ENCODE measurements at regions not wholly inside any gene's neighbourhood (a gene's known extent, or its start where the extent isn't known, plus 50 kb on each side); places are given as distances from the start of the nearest gene placed in this dataset.
"Not testable (repeated sequence)": the region's sequence is repeated elsewhere in the genome, so short reads cannot be mapped to it uniquely, and the experiment has no call there.

DNA sequence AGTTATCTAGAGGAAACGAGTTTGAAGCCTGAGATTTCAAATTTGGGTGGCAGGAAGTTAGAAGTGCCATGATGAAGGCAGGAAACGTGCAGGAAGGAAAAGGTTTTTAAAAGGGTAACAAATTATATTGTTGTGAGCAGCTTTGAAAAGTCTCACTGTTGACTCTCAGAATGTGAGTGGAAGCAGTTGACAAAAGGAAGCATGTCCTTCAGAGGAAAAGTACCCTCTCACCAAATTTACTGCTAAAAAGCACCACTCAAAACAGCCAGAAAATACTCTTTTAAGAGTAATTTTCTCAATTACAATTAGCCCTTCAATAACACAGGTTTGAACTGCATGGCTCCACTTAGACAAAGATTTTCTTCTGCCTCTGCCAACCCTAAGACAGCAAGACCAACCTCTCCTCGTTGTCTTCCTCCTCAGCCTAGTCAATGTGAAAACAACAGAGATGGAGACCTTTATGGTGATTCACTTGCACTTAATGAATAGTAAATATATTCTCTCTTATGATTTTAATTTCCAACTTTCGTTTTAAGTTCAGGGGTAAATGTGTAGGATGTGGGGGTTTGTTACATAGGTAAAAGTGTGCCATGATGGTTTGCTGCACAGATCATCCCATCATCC, 117.1 kb upstream of the LIPC start:
- ATAC-seq (no peak), DNase-seq (ENCODE audit: low spot score) (no peak)
- intact Hi-C loops (cut with DNase I): no loop called here

DNA sequence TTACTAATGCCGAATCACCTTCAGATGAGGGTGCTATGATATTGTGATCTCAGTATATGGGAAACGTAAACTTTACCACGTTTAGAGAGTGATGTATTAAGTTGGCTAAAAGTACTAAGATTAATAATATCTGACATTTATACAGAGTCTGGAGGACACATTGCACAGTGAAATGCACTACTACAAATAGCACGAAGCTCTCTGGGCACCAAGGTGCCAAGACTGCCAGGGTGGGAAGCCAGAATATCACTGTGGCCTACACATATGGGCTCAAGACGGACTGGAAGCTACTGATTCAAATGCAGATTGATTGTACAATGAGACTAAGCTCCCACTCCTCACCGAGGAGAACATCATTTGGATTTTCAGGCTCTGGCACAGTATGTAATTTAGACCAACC, 113.3 kb upstream of the LIPC start:
- intact Hi-C loops (cut with DNase I): no loop called here

GRCh38 chr15:58321034-58321433, 110.8 kb upstream of the LIPC start:
- DNase-seq (ENCODE audit: low spot score) (no peak), ATAC-seq (no peak)
- intact Hi-C loops (cut with DNase I): no loop called here

More for the DNA sequence above, 113.3 kb upstream of the LIPC start:
- ATAC-seq (no peak), DNase-seq (ENCODE audit: low spot score) (no peak)

- DNase-seq (ENCODE audit: low spot score) (no peak), ATAC-seq (peak; percentile 45)
- intact Hi-C loops (cut with DNase I): no loop called here
Observed at GRCh38 chr15:58322253-58322652, 109.5 kb upstream of the LIPC start.

DNA sequence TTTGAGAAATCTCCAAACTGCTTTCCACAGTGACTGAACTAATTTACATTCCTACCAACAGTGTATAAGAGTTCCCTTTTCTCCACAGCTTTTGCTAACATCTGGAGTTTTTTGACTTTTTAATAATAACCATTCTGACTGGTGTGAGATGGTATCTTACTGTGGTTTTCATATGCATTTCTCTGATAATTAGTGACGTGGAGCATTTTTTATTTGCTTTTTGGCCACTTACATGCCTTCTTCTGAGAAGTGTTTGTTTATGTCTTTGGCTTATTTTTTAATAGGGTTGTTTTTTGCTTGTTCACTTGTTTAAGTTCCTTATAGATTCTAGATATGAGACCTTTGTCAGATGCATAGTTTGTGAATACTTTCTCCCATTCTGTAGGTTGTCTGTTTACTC, 108.5 kb upstream of the LIPC start:
- intact Hi-C loops (cut with DNase I); ATAC-seq; DNase-seq (ENCODE audit: low spot score): not testable (repeated sequence)

DNA sequence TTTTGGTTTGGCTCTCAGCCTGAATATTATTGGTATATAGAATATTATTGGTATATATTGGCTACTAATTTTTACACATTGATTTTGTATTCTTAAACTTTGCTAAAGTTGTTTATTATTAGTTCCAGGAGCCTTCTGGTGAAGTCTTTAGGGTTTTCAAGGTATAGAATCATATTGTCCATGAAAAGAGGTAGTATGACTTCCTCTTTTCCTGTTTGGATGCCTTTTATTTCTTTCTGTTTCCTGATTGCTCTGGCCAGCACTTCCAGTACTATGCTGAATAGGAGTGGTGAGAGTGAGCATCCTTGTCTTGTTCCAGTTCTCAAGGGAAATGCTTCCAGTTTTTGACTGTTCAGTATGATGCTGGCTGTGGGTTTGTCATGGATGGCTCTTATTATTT, 107.3 kb upstream of the LIPC start:
- ATAC-seq (no peak), DNase-seq (ENCODE audit: low spot score) (no peak)
- intact Hi-C loops (cut with DNase I): no loop called here

DNA sequence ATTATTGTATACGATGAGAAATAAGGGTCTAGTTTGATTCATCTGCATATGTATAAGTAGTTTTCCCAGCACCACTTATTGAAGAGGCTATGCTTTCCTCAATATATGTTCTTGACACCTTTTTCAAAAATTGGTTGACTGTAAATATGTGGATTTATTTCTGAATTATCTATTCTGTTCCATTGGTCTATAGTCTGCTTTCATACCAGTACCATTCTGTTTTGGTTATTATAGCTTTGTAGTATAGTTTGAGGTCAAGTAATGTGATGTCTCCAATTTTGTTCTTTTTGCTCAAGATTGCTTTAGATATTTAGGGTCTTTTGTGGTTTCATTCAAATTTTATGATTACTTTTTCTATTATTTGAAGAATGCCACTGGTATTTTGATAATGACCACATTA, 103.8 kb upstream of the LIPC start:
- ATAC-seq (no peak), DNase-seq (ENCODE audit: low spot score) (no peak)
- intact Hi-C loops (cut with DNase I): no loop called here

- intact Hi-C loops (cut with DNase I): no loop called here
- no peak for ATAC-seq
Observed at GRCh38 chr15:58329211-58329610, 102.6 kb upstream of the LIPC start.

DNA sequence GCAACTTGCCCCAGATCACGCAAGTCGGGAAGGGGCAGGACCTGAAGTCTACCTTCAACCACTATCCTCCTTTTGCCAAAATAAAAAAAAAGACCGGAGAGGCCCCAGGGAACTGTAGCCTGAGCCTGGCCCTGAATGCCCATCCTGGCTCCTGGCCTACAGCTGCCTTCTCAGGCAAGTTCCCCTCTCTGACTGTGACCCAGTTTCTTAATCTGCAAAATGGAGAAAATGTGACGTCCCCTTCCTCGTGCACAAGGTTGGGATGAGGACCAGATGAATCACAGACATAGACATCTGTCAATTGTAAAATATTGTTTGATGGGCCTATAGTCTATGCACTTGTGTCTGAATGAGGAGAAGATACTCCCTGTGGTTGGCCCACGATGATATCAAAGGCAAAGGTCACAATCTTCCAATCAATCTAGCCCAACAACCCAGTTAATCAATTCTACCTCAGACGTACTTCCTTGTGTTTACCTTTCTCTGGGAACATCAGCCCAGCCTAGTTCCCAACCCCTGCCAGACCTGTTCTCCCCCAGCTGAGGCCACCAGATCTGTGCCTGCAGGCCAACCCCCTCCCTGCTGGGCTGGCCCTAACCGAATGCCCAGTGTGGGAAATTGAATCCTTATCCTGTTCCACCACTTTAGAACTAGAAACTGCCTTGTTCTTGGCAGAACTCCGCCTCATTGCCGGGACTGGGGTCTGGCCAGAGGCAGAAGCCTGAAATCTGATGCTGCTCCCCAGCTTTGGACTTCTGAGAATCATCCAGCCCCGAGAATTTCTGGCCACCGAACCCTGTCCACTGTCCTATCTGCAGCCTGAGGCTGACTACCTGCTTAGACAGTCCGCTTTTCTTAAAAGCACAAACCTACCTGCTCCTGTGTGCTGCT, 101.8 kb upstream of the LIPC start:
- intact Hi-C loops (cut with DNase I): no loop called here
- DNase-seq (ENCODE audit: low spot score) (no peak), ATAC-seq (no peak)

More at GRCh38 chr15:58329211-58329610, 102.6 kb upstream of the LIPC start:
- DNase-seq (ENCODE audit: low spot score): no peak

DNA sequence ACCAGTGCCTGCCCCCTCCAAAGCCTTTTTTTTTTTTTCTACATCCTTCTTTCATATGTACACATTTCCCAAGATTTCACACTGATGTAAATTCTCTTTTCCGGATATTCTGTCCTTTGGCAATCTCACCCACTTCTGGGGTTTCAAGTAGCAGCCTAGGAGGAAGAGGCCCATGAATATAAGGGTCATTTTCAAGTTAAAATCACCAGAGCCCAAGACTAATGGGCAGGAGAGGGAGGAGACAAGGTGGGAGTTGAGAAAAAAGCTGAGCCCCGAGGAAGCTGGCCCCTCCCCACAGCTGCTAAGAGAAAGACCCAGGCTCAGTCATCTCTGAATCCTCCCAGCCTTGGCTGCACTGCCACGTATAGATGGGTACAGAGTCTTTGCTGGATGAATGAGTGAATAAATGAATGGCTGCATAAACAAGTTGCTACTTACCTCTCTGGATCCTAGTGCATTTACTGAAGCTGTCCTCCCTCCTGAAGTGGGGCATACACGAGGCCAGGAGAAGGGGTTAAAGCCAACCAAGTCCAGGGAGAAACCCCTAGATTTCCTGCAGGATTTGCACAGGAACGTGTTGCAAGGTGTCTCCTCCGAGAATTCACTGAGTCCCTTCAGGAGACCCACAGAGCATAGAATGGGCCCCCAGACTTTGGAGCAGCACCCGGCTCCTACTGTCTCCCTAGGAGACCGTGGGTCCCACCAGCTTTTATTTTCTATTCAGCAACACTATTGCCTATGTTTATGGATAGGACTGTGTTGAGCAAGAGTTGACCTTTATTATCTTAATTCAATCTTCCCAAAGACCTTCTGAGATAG, 100.8 kb upstream of the LIPC start:
- DNase-seq (ENCODE audit: low spot score) (no peak), ATAC-seq (no peak)
- intact Hi-C loops (cut with DNase I): no loop called here

- ATAC-seq (peak; percentile 67), DNase-seq (ENCODE audit: low spot score) (no peak)
- intact Hi-C loops (cut with DNase I): no loop called here
Observed at GRCh38 chr15:58331560-58331912, 100.3 kb upstream of the LIPC start.

- intact Hi-C loops (cut with DNase I): no loop called here
- ATAC-seq (peak; percentile 98), DNase-seq (ENCODE audit: low spot score) (peak; percentile 95)
Observed at GRCh38 chr15:58331913-58332675, 99.7 kb upstream of the LIPC start.

GRCh38 chr15:58332676-58333400, 99.0 kb upstream of the LIPC start:
- peak; percentile 2 for ATAC-seq
- intact Hi-C loops (cut with DNase I): no loop called here

DNA sequence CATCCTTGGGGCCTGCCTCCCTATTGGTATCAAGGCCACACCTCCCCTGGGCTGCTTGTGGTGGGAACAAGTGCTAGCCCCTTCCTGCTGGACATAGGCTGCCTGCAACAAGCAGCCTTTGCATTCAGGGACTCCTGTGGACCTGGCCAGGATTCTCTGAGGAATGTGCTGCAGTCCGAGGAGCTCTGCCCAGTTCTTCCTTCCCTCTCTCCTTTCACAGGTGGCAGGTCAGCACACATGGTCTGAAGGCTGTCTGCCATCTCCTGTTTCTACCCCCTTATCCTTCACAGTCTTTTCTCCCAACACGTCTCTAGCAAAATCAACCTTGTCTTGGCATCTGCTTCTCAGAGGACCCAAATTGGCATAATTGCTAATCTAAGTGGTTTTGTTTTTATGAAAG, 97.0 kb upstream of the LIPC start:
- DNase-seq (ENCODE audit: low spot score): no peak
- ATAC-seq: no peak
- intact Hi-C loops (cut with DNase I): no loop called here

More at GRCh38 chr15:58332676-58333400, 99.0 kb upstream of the LIPC start:
- no peak for DNase-seq (ENCODE audit: low spot score)

DNA sequence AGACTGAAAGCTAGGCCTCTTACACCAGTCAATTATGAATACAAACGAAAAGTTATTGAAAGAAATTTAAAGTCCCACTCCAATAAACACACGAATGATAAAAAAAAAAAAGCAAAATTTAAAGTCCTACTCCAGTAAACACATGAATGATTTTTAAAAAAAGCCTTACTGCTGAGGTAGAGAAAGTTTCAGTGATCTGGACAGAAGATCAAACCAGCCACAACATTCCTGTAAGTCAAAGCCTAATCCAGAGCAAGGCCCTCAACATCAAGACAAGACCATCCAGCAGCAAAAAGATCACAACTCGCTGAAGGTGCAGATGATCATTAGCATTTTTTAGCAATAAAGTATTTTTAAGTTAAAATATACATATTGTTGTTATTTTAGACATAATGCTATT, 95.6 kb upstream of the LIPC start:
- DNase-seq (ENCODE audit: low spot score): no peak
- intact Hi-C loops (cut with DNase I): no loop called here
- no peak for ATAC-seq

GRCh38 chr15:58340176-58340575, 91.6 kb upstream of the LIPC start:
- intact Hi-C loops (cut with DNase I): no loop called here
- ATAC-seq: no peak
- DNase-seq (ENCODE audit: low spot score): no peak

DNA sequence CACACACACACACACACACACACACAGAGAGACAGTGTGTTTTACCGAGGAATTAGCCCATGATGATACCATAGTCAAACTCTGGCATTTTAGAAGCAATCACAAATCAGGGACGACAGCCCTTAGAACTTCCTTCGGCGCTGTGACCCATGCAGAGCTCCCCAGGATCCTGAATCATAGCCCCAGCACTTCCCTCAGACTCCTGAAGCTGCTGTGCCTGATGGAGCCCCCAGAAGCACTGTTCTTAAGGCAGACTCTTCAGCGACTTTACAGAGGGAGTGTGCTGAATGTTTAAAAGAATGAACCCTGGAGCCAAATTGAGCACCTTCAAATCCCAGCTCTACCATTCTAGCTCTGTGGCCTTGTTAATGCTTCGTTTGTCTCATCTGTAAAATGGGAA, 89.3 kb upstream of the LIPC start:
- intact Hi-C loops (cut with DNase I): no loop called here
- no peak for ATAC-seq
- no peak for DNase-seq (ENCODE audit: low spot score)

DNA sequence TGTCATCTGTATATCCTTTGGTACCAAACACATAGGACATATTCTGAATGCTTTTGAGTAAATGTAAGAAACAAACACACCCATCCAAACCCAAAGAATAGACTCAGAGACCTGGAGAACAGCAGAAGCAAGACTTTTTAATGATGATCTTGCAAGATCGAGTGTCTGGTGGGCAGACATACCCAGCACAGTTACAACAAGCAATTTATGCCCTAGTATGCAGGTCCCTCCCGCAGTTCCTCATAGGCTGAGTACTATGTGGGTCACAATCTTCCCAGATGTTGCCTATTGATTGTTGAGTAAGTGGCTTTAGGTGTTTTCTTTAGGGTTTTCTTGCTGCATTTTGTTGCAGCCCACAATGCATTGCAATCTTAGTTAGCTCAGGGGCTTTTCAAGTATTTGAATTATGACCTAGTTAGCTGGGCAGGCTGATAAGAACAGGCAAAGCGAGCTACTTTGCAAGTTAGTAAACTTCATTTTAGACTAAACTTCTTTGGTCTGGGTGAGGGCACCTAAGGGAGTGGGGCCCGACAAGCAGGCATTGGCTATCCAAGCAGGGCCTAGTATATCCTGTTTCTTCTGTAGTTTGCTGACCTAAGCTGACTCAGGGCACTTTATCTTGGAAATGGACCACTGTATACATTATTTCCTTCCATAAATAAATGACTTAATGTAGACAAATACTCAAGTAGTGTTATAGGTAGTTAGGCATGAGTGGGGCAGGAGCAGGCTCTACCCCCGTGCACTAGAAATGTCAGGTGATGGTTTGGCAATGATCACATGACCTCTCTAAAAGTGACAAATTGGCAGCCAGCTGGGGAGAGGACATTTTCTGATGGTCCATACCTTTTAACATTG, 87.3 kb upstream of the LIPC start:
- no peak for ATAC-seq
- intact Hi-C loops (cut with DNase I): no loop called here
- no peak for DNase-seq (ENCODE audit: low spot score)

Data from sciatic nerve (tissue), 2 donors.